ENCODE measurements at regions not wholly inside any gene's neighbourhood (a gene's known extent, or its start where the extent isn't known, plus 50 kb on each side); places are given as distances from the start of the nearest gene placed in this dataset.

DNA sequence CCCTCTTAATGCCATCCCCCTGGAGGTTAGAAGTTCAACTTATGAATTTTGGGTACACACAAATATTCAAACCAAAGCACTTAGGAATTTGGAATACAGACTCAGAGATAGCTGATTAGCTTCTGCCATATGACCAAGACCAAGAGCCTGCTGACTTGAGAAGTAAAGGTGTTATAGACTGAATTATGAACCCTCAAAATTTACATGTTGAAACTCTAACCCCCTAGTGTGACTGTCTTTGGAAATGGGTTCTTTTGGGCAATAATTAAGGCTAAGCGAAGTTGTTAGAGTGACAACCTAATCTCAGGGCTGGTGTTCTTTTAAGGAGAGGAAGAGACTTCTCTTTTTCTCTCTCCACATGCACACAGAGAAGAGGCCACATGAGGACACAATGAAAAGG is 151.2 kb downstream of the COX18 start:
- TF ChIP-seq, protein P1, sequence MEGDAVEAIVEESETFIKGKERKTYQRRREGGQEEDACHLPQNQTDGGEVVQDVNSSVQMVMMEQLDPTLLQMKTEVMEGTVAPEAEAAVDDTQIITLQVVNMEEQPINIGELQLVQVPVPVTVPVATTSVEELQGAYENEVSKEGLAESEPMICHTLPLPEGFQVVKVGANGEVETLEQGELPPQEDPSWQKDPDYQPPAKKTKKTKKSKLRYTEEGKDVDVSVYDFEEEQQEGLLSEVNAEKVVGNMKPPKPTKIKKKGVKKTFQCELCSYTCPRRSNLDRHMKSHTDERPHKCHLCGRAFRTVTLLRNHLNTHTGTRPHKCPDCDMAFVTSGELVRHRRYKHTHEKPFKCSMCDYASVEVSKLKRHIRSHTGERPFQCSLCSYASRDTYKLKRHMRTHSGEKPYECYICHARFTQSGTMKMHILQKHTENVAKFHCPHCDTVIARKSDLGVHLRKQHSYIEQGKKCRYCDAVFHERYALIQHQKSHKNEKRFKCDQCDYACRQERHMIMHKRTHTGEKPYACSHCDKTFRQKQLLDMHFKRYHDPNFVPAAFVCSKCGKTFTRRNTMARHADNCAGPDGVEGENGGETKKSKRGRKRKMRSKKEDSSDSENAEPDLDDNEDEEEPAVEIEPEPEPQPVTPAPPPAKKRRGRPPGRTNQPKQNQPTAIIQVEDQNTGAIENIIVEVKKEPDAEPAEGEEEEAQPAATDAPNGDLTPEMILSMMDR (IDR thresholded peaks at IDR 0.05; ENCODE audit: insufficient read depth, low read length, missing control alignments): no peak
- POLR2A ChIA-PET: no interaction called here
- H3K4me3 ChIP-seq (ENCODE audit: low read depth, low read length): no peak overlapping the region
- CTCF ChIA-PET: no interaction called here
- DNase-seq (ENCODE audit: low read depth, low spot score): no peak

DNA sequence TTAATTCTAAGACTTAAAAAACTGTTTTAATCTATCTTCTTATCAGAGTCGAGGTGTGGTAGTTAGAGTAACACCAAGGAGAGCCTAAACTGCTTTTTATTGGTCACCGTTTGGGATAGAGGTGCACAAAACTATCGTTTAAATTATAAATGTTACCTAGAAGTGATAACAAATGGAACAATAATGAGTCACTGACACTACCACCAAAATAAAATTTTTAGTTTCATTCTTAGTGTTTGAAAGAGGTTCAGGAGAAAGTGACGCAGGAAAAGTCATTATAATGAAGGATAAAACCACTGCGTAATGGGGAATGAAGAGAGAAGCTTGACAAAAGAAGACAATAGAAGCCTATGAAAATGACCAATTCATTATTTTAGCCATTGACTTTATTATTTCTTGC is 158.2 kb downstream of the COX18 start:
- TF ChIP-seq, protein P1 (IDR thresholded peaks at IDR 0.05; ENCODE audit: insufficient read depth, low read length, missing control alignments): no peak
- no peak overlapping the region for H3K4me3 ChIP-seq (ENCODE audit: low read depth, low read length)
- CTCF ChIA-PET: no interaction called here
- POLR2A ChIA-PET: no interaction called here
- DNase-seq (ENCODE audit: low read depth, low spot score): no peak

DNA sequence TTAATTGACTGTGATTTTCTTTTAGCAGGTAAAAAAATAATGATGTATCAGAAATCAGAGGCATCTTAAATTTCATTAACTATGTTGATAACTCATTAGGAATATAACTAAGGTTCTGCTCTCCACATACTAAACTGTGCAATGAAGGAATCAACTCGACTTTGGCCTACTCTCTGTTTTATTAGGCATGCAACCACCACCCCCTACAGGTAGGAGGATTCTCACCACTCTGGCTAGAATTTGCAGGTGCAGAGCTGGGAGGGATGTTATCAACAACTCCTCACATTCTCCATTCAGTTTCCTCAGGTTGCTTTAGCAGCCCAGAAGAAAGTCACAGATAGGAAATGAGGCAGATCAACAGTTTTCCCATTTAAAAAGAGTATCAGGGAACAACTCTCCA is 160.1 kb downstream of the COX18 start:
- no peak for DNase-seq (ENCODE audit: low read depth, low spot score)
- no peak overlapping the region for H3K4me3 ChIP-seq (ENCODE audit: low read depth, low read length)
- ChIA-PET CTCF (no interaction called here), POLR2A (no interaction called here)
- TF ChIP-seq, protein P1 (IDR thresholded peaks at IDR 0.05; ENCODE audit: insufficient read depth, low read length, missing control alignments): no peak

DNA sequence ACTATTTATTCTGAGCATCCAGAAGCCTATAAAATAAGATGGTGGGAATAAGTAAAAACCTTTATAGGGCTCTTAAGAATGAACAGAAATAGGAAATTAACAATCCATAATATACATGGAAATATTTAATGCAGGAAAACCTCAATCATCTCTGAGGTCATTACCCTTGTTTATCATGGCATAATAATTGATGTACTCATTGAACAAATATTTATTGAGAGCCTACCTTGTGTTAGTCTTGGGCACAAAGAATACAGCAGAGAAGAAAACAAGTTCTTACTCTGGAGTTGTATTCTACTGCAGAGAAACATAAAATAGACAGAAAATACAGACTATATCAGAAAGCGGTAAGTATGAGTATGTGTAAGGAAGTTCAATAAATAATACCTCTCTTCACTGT is 167.2 kb downstream of the COX18 start:
- DNase-seq (ENCODE audit: low read depth, low spot score): no peak
- CTCF ChIA-PET: no interaction called here
- POLR2A ChIA-PET: no interaction called here
- TF ChIP-seq, protein P1 (IDR thresholded peaks at IDR 0.05; ENCODE audit: insufficient read depth, low read length, missing control alignments): no peak
- H3K4me3 ChIP-seq (ENCODE audit: low read depth, low read length): no peak overlapping the region

DNA sequence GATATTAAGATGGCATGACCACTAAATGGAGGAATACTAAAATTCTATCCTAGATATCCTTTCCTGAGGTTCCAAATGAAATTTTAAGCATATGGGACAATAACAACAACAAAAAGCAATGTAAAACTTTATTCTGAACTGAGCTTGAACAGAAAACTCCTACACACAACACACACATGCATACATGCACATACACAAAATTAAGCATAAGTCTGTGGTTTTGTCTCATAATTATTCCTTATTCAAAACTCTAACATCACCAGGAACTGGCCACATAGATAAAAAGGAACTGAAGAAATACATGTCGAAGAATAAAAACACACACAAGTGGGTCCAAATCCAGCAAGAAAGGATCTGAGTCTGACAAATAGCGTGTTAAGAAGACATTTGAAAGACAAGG is 168.0 kb downstream of the COX18 start:
- no peak overlapping the region for H3K4me3 ChIP-seq (ENCODE audit: low read depth, low read length)
- DNase-seq (ENCODE audit: low read depth, low spot score): no peak
- ChIA-PET POLR2A (no interaction called here), CTCF (no interaction called here)
- TF ChIP-seq, protein P1 (IDR thresholded peaks at IDR 0.05; ENCODE audit: insufficient read depth, low read length, missing control alignments): no peak

DNA sequence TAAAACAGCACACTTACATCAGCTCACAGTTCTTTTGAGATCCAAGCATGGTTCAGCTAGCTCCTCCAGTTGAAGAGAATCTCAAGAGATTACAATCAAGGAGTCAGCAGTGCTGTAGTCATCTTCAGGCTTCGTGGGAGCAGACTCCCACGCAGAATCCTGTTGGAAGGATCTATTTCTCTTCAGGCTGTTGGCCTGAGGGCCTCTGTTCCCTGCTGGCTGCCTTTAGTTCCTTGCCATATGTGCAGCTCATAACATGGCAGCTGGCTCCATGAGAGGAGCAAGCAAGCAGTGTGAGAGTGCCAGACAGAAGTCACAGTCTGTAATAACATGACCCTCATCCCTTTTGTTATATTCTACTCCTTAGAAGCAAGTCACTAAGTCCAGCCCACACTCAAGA is 168.6 kb downstream of the COX18 start:
- TF ChIP-seq, protein P1 (IDR thresholded peaks at IDR 0.05; ENCODE audit: insufficient read depth, low read length, missing control alignments): no peak
- no peak overlapping the region for H3K4me3 ChIP-seq (ENCODE audit: low read depth, low read length)
- DNase-seq (ENCODE audit: low read depth, low spot score): no peak
- POLR2A ChIA-PET: no interaction called here
- CTCF ChIA-PET: no interaction called here

All from AG04449 (cell line).